Right lobe of liver (tissue), 4 donors: ENCODE measurements at regions not wholly inside any gene's neighbourhood (a gene's known extent, or its start where the extent isn't known, plus 50 kb on each side); places are given as distances from the start of the nearest gene placed in this dataset.

Experiments
- CTCF ChIP-seq, 4 donors: fragments of 200-600 bp in 3 of 4; fragments of 450-650 bp in 1 of 4; IDR thresholded peaks; one replicate each; pipeline versions ENCODE4 v1.5.1 to v1.8.0; 2016 to 2022; ENCODE audit warnings: antibody characterized with exemption in 4 of 4, mild to moderate bottlenecking in 2 of 4
- POLR2A ChIP-seq: fragments of 450-650 bp; IDR thresholded peaks from one replicate; pipeline ENCODE4 v1.6.1; 2017; ENCODE audit warnings: antibody characterized with exemption, mild to moderate bottlenecking
- donor health status: DM: no; HTN: no; CAD: no.
- donor health status: DM: no; HTN: no; CAD: no.
- donor health status: DM: no; HTN: yes; CAD: no.

GRCh38 chr5:87851603-87852002, 417.0 kb downstream of the TMEM161B start:
- TF ChIP-seq CTCF (IDR thresholded peaks at IDR 0.05) (no peak), POLR2A (no peak)
